ENCODE measurements at regions not wholly inside any gene's neighbourhood (a gene's known extent, or its start where the extent isn't known, plus 50 kb on each side); places are given as distances from the start of the nearest gene placed in this dataset.

GRCh38 chr3:150105886-150106612 lies 135.4 kb upstream of the PFN2 start:
- no peak for TF ChIP-seq CTCF (IDR thresholded peaks at IDR 0.05)
- TF ChIP-seq POLR2AphosphoS5 (IDR thresholded peaks at IDR 0.05): no peak
- no peak for TF ChIP-seq POLR2A (IDR thresholded peaks at IDR 0.05; ENCODE audit: low read depth)
